C4-2B (cell line): ENCODE measurements at regions not wholly inside any gene's neighbourhood (a gene's known extent, or its start where the extent isn't known, plus 50 kb on each side); places are given as distances from the start of the nearest gene placed in this dataset.

Experiments used
- H3K27ac ChIP-seq: fragments of 450-650 bp; 2 replicates; pipeline ENCODE4 v1.5.1; 2017
- CTCF ChIP-seq: fragments of 450-650 bp; conservative IDR thresholded peaks from 2 replicates; pipeline ENCODE4 v1.5.1; 2017; ENCODE audit warnings: mild to moderate bottlenecking
- ZFX ChIP-seq: fragments of 450-650 bp; IDR thresholded peaks from 2 replicates; pipeline ENCODE4 v1.6.1; 2017

DNA sequence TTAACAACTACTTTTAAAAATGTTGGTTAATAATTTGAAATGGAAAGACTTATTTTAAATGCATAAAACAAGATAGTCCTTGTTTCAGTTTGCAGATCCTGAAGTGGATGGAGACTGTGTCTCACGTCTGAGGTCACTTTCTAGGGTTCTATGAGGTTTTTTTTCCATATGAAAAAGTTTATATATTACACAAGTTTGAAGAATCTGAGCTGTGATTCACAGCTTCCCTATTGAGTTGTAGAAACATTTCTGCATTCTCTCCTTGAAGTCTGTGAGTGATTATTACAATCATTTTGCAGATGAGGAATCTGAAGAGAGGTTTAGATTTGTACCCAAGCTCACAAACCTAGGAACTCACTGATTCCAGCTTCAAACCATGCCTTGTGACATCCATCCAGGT is 442.5 kb upstream of the KLF4 start:
- no peak for TF ChIP-seq ZFX
- no peak for TF ChIP-seq CTCF
- H3K27ac ChIP-seq = no peak overlapping the region

GRCh38 chr9:107931071-107931715 is 441.6 kb upstream of the KLF4 start:
- H3K27ac ChIP-seq = no peak overlapping the region
- TF ChIP-seq ZFX = no peak
- no peak for TF ChIP-seq CTCF

GRCh38 chr9:107929443-107929842 is 439.9 kb upstream of the KLF4 start:
- TF ChIP-seq ZFX (no peak), CTCF (no peak)

GRCh38 chr9:107928701-107929371 is 439.3 kb upstream of the KLF4 start:
- TF ChIP-seq ZFX = no peak
- no peak overlapping the region for H3K27ac ChIP-seq

More at GRCh38 chr9:107929443-107929842, 439.9 kb upstream of the KLF4 start:
- no peak overlapping the region for H3K27ac ChIP-seq

DNA sequence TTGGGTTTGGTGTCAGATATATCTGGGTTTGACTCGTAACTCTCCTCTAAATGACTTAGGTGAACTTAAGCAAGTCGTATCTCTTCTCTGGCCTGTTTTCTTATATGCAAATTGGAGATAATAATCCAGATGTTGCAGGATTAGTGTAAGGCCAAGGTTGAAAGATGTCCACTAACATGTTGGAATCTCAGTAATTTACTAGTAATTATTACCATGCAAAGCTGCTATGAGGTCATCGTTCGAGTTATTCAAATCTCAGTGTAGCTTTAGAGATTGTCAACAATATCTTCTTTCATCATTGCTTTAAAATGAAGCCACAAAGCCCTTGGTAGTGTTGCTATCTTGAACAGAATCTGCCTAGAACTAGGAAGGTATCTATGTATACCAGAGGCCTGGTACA is 437.7 kb upstream of the KLF4 start:
- H3K27ac ChIP-seq = no peak overlapping the region
- TF ChIP-seq CTCF = no peak
- TF ChIP-seq ZFX = no peak

DNA sequence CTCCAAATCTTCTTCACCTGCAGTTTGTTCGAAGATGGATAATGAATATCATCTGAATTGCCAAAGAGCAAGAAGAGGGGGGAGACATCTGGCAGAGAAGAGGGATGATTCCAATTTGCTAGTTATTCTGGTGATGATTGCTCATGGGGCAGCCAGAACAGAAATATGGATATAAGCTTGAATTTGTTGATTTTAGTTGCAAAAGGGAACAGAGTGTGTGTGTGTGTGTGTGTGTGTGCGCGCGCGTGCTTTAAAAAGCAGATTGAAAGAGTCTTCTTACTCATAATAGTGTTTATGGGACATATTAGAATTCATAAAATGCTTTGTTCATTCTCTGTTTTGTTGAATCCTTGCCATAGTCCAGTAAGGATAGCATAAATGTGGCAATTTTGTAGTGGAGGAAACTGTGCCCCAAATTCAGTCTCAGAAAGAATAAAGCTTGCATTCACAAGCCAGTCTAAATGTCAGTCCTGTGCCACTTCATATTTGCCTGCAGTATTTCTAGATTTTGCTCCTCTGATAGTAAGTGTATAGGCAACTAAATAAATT is 436.3 kb upstream of the KLF4 start:
- TF ChIP-seq ZFX (no peak), CTCF (no peak)
- H3K27ac ChIP-seq = no peak overlapping the region

- TF ChIP-seq ZFX (no peak), CTCF (no peak)
- H3K27ac ChIP-seq = no peak overlapping the region
These were observed 432.7 kb upstream of the KLF4 start for GRCh38 chr9:107922260-107922659.

GRCh38 chr9:107919263-107919662 is 429.7 kb upstream of the KLF4 start:
- H3K27ac ChIP-seq = no peak overlapping the region
- no peak for TF ChIP-seq ZFX
- no peak for TF ChIP-seq CTCF
